CD4-positive, alpha-beta T cell treated with Interleukin-15 for 1 hour (primary cell): ENCODE measurements at regions not wholly inside any gene's neighbourhood (a gene's known extent, or its start where the extent isn't known, plus 50 kb on each side); places are given as distances from the start of the nearest gene placed in this dataset.
"Not testable (repeated sequence)": the region's sequence is repeated elsewhere in the genome, so short reads cannot be mapped to it uniquely, and the experiment has no call there.

Source experiments
- DNase-seq: peaks from one replicate; pipeline ENCODE4 v3.0.0-alpha.2; 2020

- no peak for DNase-seq
These were observed 324.7 kb upstream of the GRAMD2B start for GRCh38 chr5:126098330-126099017.

GRCh38 chr5:126099077-126099476 lies 324.1 kb upstream of the GRAMD2B start:
- DNase-seq: no peak

GRCh38 chr5:126100767-126101166 lies 322.4 kb upstream of the GRAMD2B start:
- DNase-seq: no peak

- DNase-seq: no peak
These were observed 321.3 kb upstream of the GRAMD2B start for GRCh38 chr5:126101901-126102300.

- no peak for DNase-seq
These were observed 320.2 kb upstream of the GRAMD2B start for GRCh38 chr5:126103050-126103449.

GRCh38 chr5:126103868-126104267 lies 319.3 kb upstream of the GRAMD2B start:
- DNase-seq: no peak

GRCh38 chr5:126104341-126104740 lies 318.9 kb upstream of the GRAMD2B start:
- DNase-seq: no peak

GRCh38 chr5:126104951-126105350 lies 318.3 kb upstream of the GRAMD2B start:
- DNase-seq: no peak

GRCh38 chr5:126106029-126106428 lies 317.2 kb upstream of the GRAMD2B start:
- no peak for DNase-seq

- no peak for DNase-seq
These were observed 315.8 kb upstream of the GRAMD2B start for GRCh38 chr5:126107381-126107780.

GRCh38 chr5:126108470-126108869 lies 314.7 kb upstream of the GRAMD2B start:
- DNase-seq: no peak

- DNase-seq: no peak
These were observed 308.1 kb upstream of the GRAMD2B start for GRCh38 chr5:126115059-126115629.

- DNase-seq: no peak
These were observed 306.2 kb upstream of the GRAMD2B start for GRCh38 chr5:126117044-126117443.

GRCh38 chr5:126119887-126120442 lies 303.2 kb upstream of the GRAMD2B start:
- DNase-seq: no peak

GRCh38 chr5:126120939-126121338 lies 302.3 kb upstream of the GRAMD2B start:
- DNase-seq: no peak

- no peak for DNase-seq
These were observed 300.3 kb upstream of the GRAMD2B start for GRCh38 chr5:126122942-126123341.

GRCh38 chr5:126124706-126125345 lies 298.4 kb upstream of the GRAMD2B start:
- DNase-seq: no peak

- no peak for DNase-seq
These were observed 297.8 kb upstream of the GRAMD2B start for GRCh38 chr5:126125407-126125806.

- DNase-seq: no peak
These were observed 296.6 kb upstream of the GRAMD2B start for GRCh38 chr5:126126574-126126973.

- DNase-seq: not testable (repeated sequence)
These were observed 295.8 kb upstream of the GRAMD2B start for GRCh38 chr5:126127371-126127770.

GRCh38 chr5:126129431-126129830 lies 293.8 kb upstream of the GRAMD2B start:
- DNase-seq: no peak

- DNase-seq: no peak
These were observed 289.8 kb upstream of the GRAMD2B start for GRCh38 chr5:126133424-126133823.

GRCh38 chr5:126137891-126138280 lies 285.3 kb upstream of the GRAMD2B start:
- DNase-seq: no peak

- no peak for DNase-seq
These were observed 284.8 kb upstream of the GRAMD2B start for GRCh38 chr5:126138281-126138931.
